22Rv1 (cell line): ENCODE measurements at regions not wholly inside any gene's neighbourhood (a gene's known extent, or its start where the extent isn't known, plus 50 kb on each side); places are given as distances from the start of the nearest gene placed in this dataset.

ENCODE experiments used
- ZFX ChIP-seq: fragments of 450-650 bp; IDR thresholded peaks from 2 replicates; pipeline ENCODE4 v1.6.1; 2017; ENCODE audit warnings: antibody characterized with exemption, borderline replicate concordance
- TF ChIP-seq, protein P1 (sequence below): fragments of 450-650 bp; IDR thresholded peaks from 2 replicates; pipeline ENCODE4 v1.5.1; 2017; ENCODE audit warnings: mild to moderate bottlenecking

DNA sequence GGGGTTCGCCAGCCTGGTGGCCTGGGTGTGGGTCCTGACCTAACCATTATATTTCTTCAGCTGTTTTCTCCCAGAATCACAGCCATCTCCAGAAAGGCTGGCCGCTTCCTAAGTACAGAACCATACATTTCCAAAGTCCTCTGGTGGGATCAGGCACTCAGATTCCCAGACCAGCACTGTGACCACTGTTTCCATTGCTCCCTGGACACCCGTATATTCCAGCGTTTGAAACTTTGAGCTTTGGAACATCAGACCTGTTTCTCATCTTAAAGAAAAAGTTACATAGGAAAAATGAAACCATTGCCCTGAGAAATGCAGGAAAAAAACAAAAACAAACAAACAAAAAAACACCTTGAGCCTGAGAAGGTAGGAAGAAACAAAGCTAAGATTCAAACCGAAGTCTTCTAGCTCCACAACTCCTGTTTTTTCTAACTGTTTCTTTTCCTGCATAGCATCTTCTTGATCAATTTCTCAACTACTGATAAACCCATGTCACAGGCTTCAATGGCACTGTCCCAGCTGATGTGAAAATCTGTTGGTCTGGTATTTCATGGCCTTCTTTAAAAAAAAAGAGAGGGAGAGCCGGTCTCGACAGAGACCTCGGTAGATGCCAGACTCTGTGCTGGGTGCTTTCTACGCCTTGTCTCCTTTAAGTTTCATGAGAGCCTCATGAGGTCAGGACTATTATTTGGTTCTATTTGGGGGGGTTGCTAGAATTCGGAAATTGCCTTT lies 221.3 kb downstream of the TOMM20 start:
- TF ChIP-seq, protein P1, sequence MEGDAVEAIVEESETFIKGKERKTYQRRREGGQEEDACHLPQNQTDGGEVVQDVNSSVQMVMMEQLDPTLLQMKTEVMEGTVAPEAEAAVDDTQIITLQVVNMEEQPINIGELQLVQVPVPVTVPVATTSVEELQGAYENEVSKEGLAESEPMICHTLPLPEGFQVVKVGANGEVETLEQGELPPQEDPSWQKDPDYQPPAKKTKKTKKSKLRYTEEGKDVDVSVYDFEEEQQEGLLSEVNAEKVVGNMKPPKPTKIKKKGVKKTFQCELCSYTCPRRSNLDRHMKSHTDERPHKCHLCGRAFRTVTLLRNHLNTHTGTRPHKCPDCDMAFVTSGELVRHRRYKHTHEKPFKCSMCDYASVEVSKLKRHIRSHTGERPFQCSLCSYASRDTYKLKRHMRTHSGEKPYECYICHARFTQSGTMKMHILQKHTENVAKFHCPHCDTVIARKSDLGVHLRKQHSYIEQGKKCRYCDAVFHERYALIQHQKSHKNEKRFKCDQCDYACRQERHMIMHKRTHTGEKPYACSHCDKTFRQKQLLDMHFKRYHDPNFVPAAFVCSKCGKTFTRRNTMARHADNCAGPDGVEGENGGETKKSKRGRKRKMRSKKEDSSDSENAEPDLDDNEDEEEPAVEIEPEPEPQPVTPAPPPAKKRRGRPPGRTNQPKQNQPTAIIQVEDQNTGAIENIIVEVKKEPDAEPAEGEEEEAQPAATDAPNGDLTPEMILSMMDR: no peak
- no peak for TF ChIP-seq ZFX
